Esophagus (tissue), 2 donors: ENCODE measurements at regions not wholly inside any gene's neighbourhood (a gene's known extent, or its start where the extent isn't known, plus 50 kb on each side); places are given as distances from the start of the nearest gene placed in this dataset.
"Not testable (repeated sequence)": the region's sequence is repeated elsewhere in the genome, so short reads cannot be mapped to it uniquely, and the experiment has no call there.

ENCODE experiments used
- H3K27ac ChIP-seq, 2 donors: one replicate each; pipeline ENCODE4 v1.5.1; 2013; ENCODE audit warnings: low read depth in 2 of 2, mild to moderate bottlenecking in 2 of 2, inconsistent platforms in 1 of 2, low read length in 1 of 2, moderate library complexity in 1 of 2
- H3K27me3 ChIP-seq, 2 donors: one replicate each; pipeline ENCODE4 v1.6.1; 2013; ENCODE audit warnings: low read length in 2 of 2, control low read depth in 1 of 2, mild to moderate bottlenecking in 1 of 2; ENCODE audit not compliant: insufficient read depth in 2 of 2, control insufficient read depth in 1 of 2
- H3K36me3 ChIP-seq, 2 donors: one replicate each; pipeline ENCODE4 v1.6.1; 2013; ENCODE audit warnings: low read length in 1 of 2; ENCODE audit not compliant: control insufficient read depth in 2 of 2, insufficient read depth in 2 of 2
- H3K4me1 ChIP-seq, 2 donors: one replicate each; pipeline ENCODE4 v1.6.1; 2013; ENCODE audit warnings: low read length in 1 of 2; ENCODE audit not compliant: control insufficient read depth in 2 of 2, insufficient read depth in 2 of 2
- H3K4me3 ChIP-seq, 2 donors: one replicate each; pipeline ENCODE4 v1.5.1; 2013; ENCODE audit warnings: low read length in 2 of 2, mild to moderate bottlenecking in 2 of 2, low read depth in 1 of 2, moderate library complexity in 1 of 2
- H3K9me3 ChIP-seq, 2 donors: one replicate each; pipeline ENCODE4 v1.6.1; 2013; ENCODE audit warnings: mild to moderate bottlenecking in 2 of 2, low read depth in 1 of 2, low read length in 1 of 2, moderate library complexity in 1 of 2; ENCODE audit not compliant: control insufficient read depth in 2 of 2, insufficient read depth in 1 of 2
- WGBS, 2 donors: extraction: QIAGEN DNeasy Blood & Tissue Kit; methylation state at CpG; one replicate each; pipeline ENCODE4 v1.1.7; 2013; 5-methylcytosine and 5-hydroxymethylcytosine counted together
- donor health status: healthy with polysubstance abuse.
- donor health status: Bipolar disorder and iron deficiency.

- H3K27ac ChIP-seq: no peak overlapping the region
- peak overlapping the region in 1 of 2 donors; percentile 44 for H3K4me3 ChIP-seq
Measured at GRCh38 chrX:52261125-52261462, 76.4 kb downstream of the MAGED4 start.

DNA sequence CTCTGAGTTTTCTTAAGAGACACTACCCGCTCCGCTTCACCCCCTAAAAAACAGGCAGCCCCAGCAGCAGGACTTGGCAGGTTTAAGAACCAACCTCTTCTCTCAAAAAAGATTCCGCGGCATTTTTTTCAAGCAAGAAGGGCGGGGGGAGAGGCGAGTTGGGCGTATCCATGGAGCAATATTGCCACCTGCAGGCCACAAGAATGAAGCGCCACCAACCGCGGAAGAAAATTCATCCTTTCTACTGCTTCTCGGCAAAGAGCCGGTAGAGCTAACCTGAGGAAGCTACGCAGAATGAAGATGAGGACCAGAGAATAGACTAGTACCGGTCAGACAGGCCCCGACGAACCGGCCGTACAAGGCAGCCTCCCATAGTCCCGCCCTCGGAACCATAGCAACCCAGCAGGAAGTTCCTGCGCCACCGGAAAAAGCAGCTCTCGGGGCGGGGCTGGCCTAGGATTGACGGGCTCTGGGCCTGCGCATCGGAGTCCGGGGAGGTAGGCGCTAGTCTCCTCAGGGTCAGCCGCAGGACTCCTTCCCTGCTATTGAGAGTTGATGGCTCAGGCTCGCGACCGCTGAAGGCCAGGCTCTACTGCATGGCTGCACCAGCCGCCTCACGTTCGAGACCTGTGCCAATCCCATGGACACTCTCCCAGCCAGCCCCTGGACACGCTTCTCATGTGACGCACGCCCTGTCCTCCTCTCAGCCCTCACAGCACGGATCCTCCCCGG is 76.9 kb downstream of the MAGED4 start:
- H3K27me3 ChIP-seq: peaks cover 0 to 5% of the 10 kb centered on the region in 2 donors
- H3K36me3 ChIP-seq: no peaks in the 10 kb centered on the region
- H3K9me3 ChIP-seq: no peaks in the 10 kb centered on the region
- H3K4me1 ChIP-seq: no peaks in the 10 kb centered on the region
- H3K27ac ChIP-seq: peak overlapping the region; percentile 84 to 87
- WGBS, 2 donors: 0 to 1% methylated on average over 41 of the region's 41 CpGs
- H3K4me3 ChIP-seq: peak overlapping the region; percentile 44 to 58

More at GRCh38 chrX:52261125-52261462, 76.4 kb downstream of the MAGED4 start:
- WGBS, 2 donors: 5 to 14% methylated on average over 2 of the region's 2 CpGs
- Histone ChIP-seq H3K4me1 (no peaks in the 10 kb centered on the region), H3K9me3 (no peaks in the 10 kb centered on the region), H3K36me3 (no peaks in the 10 kb centered on the region), H3K27me3 (peaks cover 0 to 5% of the 10 kb centered on the region in 2 donors)

- no peaks in the 10 kb centered on the region for H3K4me1 ChIP-seq
- no peaks in the 10 kb centered on the region for H3K36me3 ChIP-seq
- H3K4me3 ChIP-seq: peak overlapping the region; percentile 44 to 58
- peak overlapping the region; percentile 84 to 87 for H3K27ac ChIP-seq
- peaks cover 0 to 5% of the 10 kb centered on the region in 2 donors for H3K27me3 ChIP-seq
- H3K9me3 ChIP-seq: no peaks in the 10 kb centered on the region
- WGBS, 2 donors: 11 to 15% methylated on average over 19 of the region's 19 CpGs
Measured at GRCh38 chrX:52262195-52262546, 77.5 kb downstream of the MAGED4 start.

- Histone ChIP-seq H3K27me3 (peaks cover 0 to 5% of the 10 kb centered on the region in 2 donors), H3K36me3 (no peaks in the 10 kb centered on the region), H3K4me3 (no peak overlapping the region), H3K4me1 (no peaks in the 10 kb centered on the region), H3K27ac (no peak overlapping the region), H3K9me3 (no peaks in the 10 kb centered on the region)
- WGBS, 2 donors: 91 to 96% methylated on average over 5 of the region's 5 CpGs
Measured at GRCh38 chrX:52263417-52263816, 78.7 kb downstream of the MAGED4 start.

DNA sequence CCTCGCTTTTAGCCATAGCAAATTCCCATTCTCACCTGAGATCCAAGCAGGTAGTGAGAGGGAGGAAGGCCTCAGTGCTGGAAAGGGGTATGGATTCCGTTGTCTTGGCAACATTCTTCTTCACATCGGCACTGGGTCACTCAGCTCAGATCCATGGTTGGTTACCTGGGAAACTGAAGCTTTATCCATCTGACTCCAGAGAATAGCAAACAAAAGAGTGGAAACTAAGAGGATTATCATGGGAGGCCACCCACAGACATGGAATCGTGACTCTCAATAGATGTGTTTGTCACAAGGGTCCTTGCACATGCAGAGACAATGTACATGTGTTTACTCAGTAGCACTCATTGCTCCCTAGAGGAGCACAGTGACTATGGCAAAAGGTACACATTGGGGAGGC is 81.0 kb downstream of the MAGED4 start:
- WGBS, 2 donors: 45 to 55% methylated on average over 4 of the region's 4 CpGs

GRCh38 chrX:52268502-52268901 is 83.8 kb downstream of the MAGED4 start:
- not testable (repeated sequence) for H3K27me3 ChIP-seq, H3K4me3 ChIP-seq, H3K4me1 ChIP-seq, H3K27ac ChIP-seq, H3K36me3 ChIP-seq, H3K9me3 ChIP-seq
- WGBS, 2 donors: 64 to 71% methylated on average over 1 of the region's 1 CpG

More for the DNA sequence above, 81.0 kb downstream of the MAGED4 start:
- no peaks in the 10 kb centered on the region for H3K9me3 ChIP-seq
- no peaks in the 10 kb centered on the region for H3K36me3 ChIP-seq
- no peak overlapping the region for H3K4me3 ChIP-seq
- H3K27me3 ChIP-seq: peaks cover 0 to 5% of the 10 kb centered on the region in 2 donors
- no peak overlapping the region for H3K27ac ChIP-seq
- H3K4me1 ChIP-seq: no peaks in the 10 kb centered on the region

GRCh38 chrX:52270453-52271116 is 85.9 kb downstream of the MAGED4 start:
- no peaks in the 10 kb centered on the region for H3K4me1 ChIP-seq
- H3K27me3 ChIP-seq: no peaks in the 10 kb centered on the region
- WGBS, 2 donors: 19 to 36% methylated on average over 4 of the region's 4 CpGs
- no peaks in the 10 kb centered on the region for H3K36me3 ChIP-seq
- H3K4me3 ChIP-seq: no peak overlapping the region
- no peak overlapping the region for H3K27ac ChIP-seq
- no peaks in the 10 kb centered on the region for H3K9me3 ChIP-seq

DNA sequence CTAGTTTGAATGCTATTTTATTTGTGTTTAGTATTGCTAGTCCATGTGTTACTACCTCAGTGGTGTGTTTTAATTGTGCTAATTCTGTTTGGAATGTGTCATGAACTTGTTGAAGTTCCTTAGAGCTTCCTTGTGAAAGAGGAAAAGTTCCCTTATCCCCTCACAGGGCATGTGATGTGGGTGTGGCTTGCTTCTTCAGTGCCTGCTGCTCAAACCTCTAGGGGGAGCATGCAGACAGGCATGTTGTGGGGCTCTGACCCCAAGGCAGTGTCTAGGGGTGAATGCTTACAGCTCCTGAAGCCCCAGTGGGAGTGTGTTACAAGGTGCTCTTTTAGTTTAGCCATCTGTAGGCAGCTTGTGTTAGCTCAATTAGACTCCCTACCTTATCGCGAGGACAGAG is 86.5 kb downstream of the MAGED4 start:
- Histone ChIP-seq H3K27ac (no peak overlapping the region), H3K4me3 (no peak overlapping the region), H3K36me3 (no peaks in the 10 kb centered on the region), H3K27me3 (no peaks in the 10 kb centered on the region), H3K9me3 (no peaks in the 10 kb centered on the region), H3K4me1 (no peaks in the 10 kb centered on the region)
- 46 to 51% methylated on average over 2 of the region's 2 CpGs for WGBS, 2 donors

GRCh38 chrX:52277666-52278065 is 91.2 kb upstream of the XAGE2 start:
- Histone ChIP-seq H3K4me3 (no peak overlapping the region), H3K27me3 (peaks cover 0 to 6% of the 10 kb centered on the region in 2 donors), H3K4me1 (no peaks in the 10 kb centered on the region), H3K9me3 (no peaks in the 10 kb centered on the region), H3K36me3 (no peaks in the 10 kb centered on the region), H3K27ac (no peak overlapping the region)
- 46 to 59% methylated on average over 8 of the region's 8 CpGs for WGBS, 2 donors

- H3K4me3 ChIP-seq: no peak overlapping the region
- H3K36me3 ChIP-seq: no peaks in the 10 kb centered on the region
- no peak overlapping the region for H3K27ac ChIP-seq
- WGBS, 2 donors: 63 to 76% methylated on average over 2 of the region's 2 CpGs
- H3K27me3 ChIP-seq: peaks cover 0 to 15% of the 10 kb centered on the region in 2 donors
- peaks cover 0 to 6% of the 10 kb centered on the region in 2 donors for H3K4me1 ChIP-seq
- H3K9me3 ChIP-seq: no peaks in the 10 kb centered on the region
Measured at GRCh38 chrX:52280812-52281211, 88.0 kb upstream of the XAGE2 start.
